H1 (cell line): ENCODE measurements at regions not wholly inside any gene's neighbourhood (a gene's known extent, or its start where the extent isn't known, plus 50 kb on each side); places are given as distances from the start of the nearest gene placed in this dataset.

Experiments used
- TCF12 ChIP-seq: IDR thresholded peaks from 2 replicates; pipeline ENCODE4 v1.6.1; 2011; ENCODE audit warnings: low read depth, mild to moderate bottlenecking, low read length

- TF ChIP-seq TCF12, result no peak
Observed at GRCh38 chr3:70849911-70850699, 537.7 kb upstream of the MDFIC2 start (continued).
